Putamen (tissue), 1 donor: ENCODE measurements at regions not wholly inside any gene's neighbourhood (a gene's known extent, or its start where the extent isn't known, plus 50 kb on each side); places are given as distances from the start of the nearest gene placed in this dataset.
"Not testable (repeated sequence)": the region's sequence is repeated elsewhere in the genome, so short reads cannot be mapped to it uniquely, and the experiment has no call there.

ENCODE experiments used
- DNase-seq: peaks from one replicate; pipeline ENCODE4 v3.0.0-alpha.2; 2016; ENCODE audit warnings: low spot score

DNA sequence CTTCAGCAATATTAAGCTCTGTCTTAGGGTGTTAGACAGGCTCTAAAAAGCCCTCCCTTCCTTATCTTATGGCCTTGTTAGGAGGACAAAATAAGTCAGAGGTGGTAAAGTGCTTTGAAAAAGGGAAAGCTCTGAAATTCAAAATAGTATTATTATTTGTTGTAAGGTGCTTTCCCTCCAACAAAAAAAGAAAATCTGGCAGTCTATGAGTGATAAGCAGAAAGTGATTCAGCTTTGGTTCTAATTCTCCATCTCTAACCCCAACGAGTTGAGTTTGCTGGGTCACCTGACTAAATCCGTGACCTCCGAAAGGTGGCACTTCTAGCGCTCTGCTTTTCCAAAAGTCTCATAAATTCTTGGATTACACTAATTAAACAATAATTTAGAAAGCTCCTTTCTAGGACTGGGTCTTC is 305.1 kb downstream of the BCL2L11 start:
- not testable (repeated sequence) for DNase-seq

DNA sequence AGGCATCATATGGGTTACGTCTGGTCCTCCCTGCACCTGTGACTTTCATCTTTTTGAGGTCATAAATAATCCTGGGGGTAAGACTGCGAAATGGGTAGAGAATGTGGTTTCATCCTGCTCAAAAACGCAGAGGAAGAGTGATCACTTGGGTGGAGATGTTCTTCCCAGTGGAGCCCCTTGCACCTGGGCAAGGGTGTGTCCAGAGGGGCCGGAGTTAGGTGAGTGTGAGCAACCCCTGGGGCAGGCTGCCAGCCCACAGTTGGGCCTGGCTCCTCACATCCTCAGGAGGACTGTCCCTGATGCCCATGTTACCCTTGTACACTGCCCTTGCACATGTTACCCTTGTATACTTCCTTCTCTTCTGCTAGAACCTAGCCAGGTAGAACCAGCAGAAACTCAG is 306.6 kb downstream of the BCL2L11 start:
- DNase-seq, result not testable (repeated sequence)

DNA sequence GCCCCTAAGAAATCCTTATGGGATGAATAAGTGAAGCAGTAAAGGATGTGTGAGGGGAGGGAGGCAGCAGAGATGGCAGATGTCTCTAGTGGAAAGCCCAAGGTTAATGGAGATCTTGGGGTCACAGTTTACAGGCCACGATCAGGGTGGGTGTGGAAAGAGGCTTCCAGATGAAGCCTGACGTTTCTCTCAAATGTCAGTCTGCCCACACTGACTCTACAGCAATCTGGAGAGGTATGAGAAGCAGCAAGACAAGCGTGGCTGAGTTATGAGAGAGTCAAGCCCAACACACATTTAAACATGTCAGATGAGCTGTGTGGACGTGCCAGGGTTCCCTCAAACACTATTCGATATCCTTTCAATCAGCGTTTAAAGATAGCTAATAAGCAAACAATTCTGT is 308.2 kb downstream of the BCL2L11 start:
- not testable (repeated sequence) for DNase-seq

DNA sequence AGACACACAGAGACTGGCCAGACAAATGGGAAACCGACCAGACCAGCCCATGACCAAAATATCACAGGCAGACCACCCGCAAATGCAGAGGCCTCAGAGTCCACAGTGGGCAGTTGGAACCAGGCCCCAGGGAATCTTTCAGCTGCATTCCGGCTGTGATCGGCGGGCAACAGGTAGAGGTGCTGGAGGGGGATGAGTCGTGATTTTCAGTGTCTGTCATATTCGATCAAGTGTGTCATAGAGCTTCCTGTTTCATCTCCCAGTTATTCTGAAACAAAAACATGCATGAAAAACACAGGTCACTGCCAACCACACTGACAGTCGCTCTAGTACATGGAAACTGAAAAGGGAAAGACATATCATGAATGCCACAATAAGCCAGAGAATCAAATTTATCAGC is 308.6 kb downstream of the BCL2L11 start:
- not testable (repeated sequence) for DNase-seq

DNA sequence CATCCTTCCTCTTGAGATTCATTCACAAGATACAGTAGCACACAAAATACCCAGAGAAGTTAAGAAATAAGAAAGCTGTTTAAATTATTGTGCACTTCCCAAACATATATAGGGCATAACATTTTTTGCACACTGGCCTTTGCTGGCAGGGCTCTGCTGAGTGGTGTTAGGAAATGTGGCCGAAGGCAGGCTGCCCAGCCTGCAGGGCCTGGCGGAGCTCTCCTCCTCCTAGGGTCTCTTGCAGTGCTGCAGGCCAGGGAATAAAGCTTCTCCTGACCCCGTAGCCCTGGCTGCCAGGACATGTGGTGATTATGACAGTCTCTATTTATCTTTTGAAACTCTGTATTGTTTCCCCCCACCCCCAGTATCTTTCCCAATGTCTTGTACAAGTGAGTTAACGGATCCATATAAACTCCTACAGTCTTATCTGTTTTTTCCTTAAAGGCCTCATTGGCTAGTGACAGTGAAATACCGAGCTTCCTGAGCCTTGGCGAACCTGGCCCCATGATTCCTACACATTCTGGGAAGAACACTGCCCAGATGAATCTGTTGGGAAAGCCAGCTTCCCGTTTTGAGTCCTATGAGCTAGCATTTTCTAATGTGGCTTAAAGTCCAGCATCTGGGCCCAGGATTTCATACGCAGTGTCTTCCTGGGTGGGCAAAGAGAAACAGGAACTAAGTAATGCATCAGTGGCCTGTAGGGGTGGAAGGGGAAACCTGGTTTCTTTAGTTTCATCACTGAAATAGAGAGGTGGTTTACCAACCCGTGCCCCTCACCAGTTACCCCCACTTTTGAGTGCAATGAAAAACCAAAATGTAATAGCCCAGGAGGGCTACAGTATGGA is 310.3 kb downstream of the BCL2L11 start:
- not testable (repeated sequence) for DNase-seq

GRCh38 chr2:111432423-111432822 is 311.7 kb downstream of the BCL2L11 start:
- DNase-seq, result not testable (repeated sequence)

DNA sequence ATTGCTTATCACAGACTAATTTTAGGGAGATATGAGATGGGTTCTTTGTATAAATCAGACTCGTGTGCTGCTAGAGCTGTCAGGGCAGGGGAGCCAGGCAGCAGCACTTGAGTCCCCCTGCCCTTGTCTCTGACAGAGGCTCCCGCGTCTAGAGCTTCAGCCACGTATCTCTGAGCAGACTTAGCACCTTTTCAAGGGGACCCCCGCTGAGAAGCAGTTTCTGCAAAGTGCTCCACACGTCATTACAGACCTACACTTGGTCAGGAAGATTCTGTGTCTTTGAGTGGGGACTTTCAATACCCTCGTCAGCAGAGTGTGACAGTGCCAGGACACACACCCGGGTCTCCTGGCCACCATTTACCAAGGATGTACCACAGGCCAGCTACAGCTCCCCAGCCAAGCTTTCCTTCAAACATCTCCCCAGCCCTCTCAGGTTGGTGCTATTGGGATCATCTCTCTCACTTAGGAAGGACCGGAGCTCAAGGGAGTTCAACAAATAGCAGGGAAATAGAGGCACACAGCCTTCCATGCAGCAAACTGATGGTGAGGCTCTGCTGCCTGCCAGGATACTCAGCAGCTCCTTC is 312.3 kb downstream of the BCL2L11 start:
- not testable (repeated sequence) for DNase-seq

- DNase-seq, result not testable (repeated sequence)
These were observed 313.3 kb downstream of the BCL2L11 start for GRCh38 chr2:111433892-111434607.

DNA sequence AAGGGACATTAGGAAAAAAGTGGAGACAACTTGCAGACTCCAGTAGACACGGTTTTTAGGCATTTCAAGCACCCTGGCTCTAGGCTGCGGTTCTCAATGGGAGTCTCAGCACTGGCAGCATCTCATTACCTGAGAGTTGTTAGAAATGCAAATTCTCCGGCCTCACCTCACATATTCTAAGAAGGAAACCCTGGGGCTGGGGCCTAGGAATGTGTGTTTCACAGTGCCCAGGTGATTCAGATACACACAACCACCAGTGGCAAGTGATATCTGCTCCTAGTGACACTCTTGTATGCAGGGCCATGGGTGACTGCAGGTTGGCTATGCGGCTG is 313.9 kb downstream of the BCL2L11 start:
- not testable (repeated sequence) for DNase-seq

DNA sequence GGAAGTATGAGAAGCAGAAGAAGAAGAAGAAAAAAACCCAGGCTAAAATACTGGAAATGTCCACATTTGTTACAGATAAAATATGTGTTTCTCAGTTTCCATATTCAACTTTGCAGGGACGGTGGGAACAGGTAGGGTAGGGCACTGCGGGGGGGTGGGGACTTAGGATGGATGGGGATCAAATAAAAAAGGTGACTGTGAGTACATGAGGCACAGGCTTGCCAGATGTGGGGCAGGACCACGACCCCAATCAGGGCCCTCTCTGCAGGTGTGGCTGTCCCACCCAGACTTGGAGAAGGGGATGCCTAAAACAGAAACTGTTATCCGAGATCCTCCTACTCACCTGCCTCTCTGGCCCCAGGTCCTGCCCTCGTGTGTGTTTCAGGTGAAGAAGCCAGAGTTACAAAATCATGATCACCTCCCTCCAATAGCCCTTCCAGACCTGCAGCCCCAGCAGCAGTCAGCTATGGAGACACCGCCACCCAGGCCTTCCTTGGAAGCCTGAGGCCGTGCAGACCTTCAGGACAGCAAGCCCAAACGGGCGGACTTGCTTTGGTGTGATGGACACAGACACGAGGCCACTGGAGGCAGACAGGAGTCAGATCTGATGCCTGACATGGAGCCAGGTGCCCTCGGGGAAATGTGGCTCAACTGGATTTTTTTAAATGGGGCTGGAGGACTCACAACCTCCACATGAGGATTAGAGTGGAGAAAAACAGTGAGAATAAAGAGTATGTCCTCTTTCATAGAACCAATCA is 315.0 kb downstream of the BCL2L11 start:
- DNase-seq, result not testable (repeated sequence)

DNA sequence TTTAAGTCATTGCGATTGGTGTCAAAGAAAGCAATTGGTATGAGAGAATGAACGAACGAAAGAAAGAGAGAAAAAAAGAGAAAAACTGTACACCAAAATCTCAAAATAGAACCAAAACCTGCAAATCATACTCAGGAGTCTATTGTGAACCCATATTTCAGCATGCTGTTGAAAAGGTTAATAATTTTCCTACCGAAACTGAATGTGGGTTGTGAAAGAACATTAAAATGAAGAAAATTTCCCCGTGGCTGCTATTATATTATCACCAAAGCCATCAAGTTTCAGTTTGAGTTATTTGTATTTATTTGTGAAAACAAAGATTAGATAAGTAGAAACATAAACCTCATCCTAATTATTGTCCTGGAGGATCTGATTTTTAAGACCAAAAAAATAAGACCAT is 315.7 kb downstream of the BCL2L11 start:
- DNase-seq, result not testable (repeated sequence)

- not testable (repeated sequence) for DNase-seq
These were observed 316.7 kb downstream of the BCL2L11 start for GRCh38 chr2:111437288-111437990.

- not testable (repeated sequence) for DNase-seq
These were observed 317.4 kb downstream of the BCL2L11 start for GRCh38 chr2:111438161-111438560.

DNA sequence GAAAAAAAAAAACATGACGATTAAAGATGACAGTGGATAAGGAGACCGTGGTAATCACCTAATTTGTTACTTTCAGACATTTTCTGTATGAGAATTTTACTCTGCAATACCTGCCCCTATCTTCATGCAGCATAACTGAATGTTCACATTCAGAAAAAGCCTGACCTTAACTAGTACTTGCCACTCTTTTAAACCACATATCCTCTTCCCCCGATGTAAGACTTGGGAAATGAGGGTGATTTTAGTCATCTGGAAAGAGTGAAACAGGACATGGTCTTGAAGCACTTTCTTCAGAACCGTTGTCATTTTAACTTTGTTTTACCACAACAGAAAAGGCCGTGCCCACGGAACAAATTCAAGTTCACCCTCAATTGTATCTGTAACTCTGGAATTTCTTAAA is 318.5 kb downstream of the BCL2L11 start:
- not testable (repeated sequence) for DNase-seq

DNA sequence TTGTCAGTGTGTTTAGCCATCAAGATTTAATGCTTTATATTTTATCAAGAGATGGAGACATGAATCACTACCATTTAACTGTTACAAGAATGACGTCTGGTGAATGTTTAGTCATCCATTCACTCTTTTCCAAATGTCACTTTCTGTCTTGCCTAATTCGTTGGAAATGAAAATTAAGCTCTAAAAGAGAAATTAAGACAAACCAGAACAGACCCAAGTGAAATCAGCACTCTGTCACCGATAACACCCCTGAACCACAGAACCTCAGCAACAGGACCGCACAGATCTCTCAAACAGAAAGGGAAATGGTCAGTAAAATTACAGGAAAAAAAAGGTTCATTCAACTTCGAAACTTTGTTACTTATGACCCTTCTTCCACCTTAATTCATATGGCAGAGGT is 320.9 kb downstream of the BCL2L11 start:
- not testable (repeated sequence) for DNase-seq

DNA sequence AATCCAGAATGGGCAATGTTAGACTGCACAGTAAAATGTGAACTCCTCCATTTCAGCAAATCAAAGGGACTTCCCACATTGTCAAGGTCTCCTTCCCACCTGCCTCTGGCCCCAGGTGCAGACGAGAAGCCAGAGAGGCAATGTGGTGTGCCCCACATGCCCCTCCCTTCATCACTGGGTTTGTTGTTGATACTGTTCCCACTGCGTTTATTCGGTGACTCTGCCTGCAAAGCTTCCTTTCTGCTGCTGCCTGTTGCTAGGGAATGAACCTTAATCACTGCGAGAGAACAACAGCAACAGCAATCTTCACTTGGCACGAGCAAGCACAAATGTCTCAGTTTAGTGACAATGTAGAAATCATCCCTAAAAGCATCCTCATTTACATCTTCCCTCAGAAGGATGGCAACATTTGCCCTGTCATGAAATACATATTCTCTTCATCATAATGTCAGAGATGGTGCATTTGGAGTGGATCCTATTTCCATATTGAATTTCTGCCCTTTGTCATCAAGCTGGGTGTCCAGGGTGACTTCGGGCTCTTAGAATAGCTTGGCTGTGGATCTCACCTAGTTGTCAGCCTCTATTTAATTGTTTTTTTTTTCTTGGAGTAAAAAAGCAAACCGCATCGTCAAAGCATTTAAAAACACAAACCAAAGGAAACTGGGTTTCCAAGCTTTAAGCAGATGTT is 322.2 kb downstream of the BCL2L11 start:
- not testable (repeated sequence) for DNase-seq

DNA sequence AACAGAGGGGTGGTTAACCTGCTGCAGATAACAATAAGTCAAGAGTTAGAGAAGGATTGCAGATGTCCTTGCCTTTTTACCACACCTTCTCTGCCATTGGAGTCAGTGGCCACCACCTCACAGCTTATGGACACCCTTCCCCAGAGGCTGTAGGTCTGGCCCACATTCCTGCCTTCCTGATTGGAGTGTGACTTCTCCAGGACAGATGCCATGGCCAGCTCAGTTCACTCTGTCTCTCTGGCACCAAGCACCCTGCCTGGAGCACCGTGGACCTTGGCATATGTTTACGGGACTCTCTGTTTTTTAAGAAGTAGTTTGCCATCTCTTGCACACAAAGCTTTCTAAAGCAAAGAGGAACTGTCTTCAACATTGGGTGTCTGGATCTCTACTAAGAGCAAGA is 323.8 kb downstream of the BCL2L11 start:
- DNase-seq, result not testable (repeated sequence)

DNA sequence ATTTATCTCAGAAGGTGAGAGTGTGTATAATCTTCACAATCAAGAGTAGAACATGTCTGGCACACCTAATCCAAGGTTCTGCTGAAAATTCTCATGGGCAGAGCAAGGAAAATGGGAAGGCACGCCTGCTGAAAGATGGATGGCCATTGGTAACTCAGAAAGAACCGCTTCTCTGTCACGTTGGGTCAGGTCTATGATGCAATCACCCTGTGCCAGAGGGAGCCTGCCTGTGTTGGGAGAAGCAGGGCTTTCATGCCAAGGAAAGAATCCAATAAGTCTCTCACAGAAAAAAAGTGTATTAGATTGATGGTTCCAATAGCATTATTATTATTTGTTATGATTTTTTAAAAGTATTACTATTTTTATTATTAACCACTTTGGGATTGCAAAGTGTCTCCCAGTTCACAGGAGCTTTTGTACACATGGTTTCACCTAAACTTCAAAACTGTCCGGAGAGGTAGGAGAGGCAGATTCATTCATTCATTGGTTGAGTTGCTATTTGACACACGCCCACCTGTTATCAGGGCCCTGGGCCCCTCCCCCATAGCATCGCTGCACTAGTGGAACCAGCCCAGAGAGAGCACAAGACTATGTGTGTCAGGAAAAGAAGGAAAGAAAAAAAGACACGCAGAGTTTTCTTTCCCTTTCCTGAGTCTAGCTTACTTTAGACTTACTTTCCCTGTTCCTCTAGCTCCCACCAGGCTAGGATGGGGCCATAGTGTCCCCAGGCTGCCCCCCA is 324.6 kb downstream of the BCL2L11 start:
- not testable (repeated sequence) for DNase-seq

DNA sequence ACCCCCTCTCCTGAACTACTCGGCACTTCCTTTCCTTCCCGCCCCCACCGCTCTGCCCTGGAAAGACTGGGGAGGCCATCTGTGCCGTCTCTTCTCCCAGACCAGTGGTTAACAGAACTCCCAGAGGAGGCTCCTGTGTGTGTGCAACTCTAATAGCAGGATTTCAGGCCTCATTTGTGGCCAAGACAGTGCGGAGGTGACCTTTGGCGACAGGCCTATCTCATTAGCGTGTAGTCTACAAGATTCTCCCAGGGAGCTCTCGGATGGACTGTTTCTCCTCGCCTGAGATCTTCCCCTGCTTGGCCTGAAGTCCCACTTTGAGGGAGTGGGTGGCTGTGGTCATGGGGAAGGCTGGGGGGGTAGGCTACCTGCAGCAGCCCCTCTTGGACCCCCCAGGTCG is 325.2 kb downstream of the BCL2L11 start:
- not testable (repeated sequence) for DNase-seq

DNA sequence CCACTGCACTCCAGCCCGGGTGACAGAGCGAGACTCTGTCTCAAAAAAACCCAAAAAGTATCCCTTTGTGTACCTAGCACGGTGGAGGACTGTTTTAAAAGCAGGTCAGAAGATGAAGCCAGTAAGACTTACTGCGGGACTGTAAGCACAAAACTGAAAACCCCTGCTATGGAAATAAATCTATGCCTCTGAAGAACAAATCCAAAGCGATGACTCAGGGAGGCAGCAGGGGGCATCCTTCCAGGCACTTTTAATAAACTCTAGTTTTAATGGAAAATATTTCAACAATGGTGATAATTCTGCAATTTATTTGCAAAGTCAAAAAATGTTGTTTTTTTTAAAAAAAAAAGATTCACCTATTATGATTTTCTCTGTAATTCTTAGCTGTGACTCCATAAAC is 326.8 kb downstream of the BCL2L11 start:
- DNase-seq, result not testable (repeated sequence)
